Activated CD4-positive, alpha-beta memory T cell treated with anti-CD3 and anti-CD28 coated beads for 36 hours (primary cell): ENCODE measurements at regions not wholly inside any gene's neighbourhood (a gene's known extent, or its start where the extent isn't known, plus 50 kb on each side); places are given as distances from the start of the nearest gene placed in this dataset.

Experiments used
- CTCF ChIA-PET: fragments of 350-600 bp; sonication (Branson Sonifier 250); formaldehyde crosslinking; loops from one replicate; lab custom pipeline; 2021; ENCODE audit warnings: antibody characterized with exemption, inconsistent platforms; lab: Charles Lee
- POLR2A ChIA-PET: fragments of 350-600 bp; sonication (Branson Sonifier 250); formaldehyde crosslinking; loops from one replicate; lab custom pipeline; 2021; ENCODE audit warnings: antibody characterized with exemption; lab: Charles Lee
- DNase-seq: peaks from one replicate; pipeline ENCODE4 v3.0.0-alpha.2; 2020
- H3K27ac Mint-ChIP-seq: one replicate; pipeline ENCODE4 v1.8.0; 2021; ENCODE audit warnings: mixed read lengths
- H3K27me3 Mint-ChIP-seq: one replicate; pipeline ENCODE4 v1.8.0; 2021; ENCODE audit warnings: mixed read lengths
- H3K36me3 Mint-ChIP-seq: one replicate; pipeline ENCODE4 v1.8.0; 2021; ENCODE audit warnings: mixed read lengths
- H3K4me1 Mint-ChIP-seq: one replicate; pipeline ENCODE4 v1.8.0; 2021; ENCODE audit warnings: low read depth, mixed read lengths
- H3K4me3 Mint-ChIP-seq: one replicate; pipeline ENCODE4 v1.8.0; 2021; ENCODE audit warnings: mild to moderate bottlenecking, mixed read lengths
- H3K9me3 Mint-ChIP-seq: one replicate; pipeline ENCODE4 v1.8.0; 2021; ENCODE audit warnings: mixed read lengths
- intact Hi-C: fragments of 100-400 bp; cut with micrococcal nuclease; formaldehyde crosslinking; loops from one replicate; pipeline ENCODE4 v1.15.1; 2023

- intact Hi-C loops, result loop anchor here (2.0 kb wide), 1 partner anchor 58 kb away; no protein-coding TSS in a partner anchor
- peak overlapping the region; percentile 99 for H3K27ac Mint-ChIP-seq
- ChIA-PET CTCF (interaction anchor here (0.7 to 1.8 kb wide), 6 partner anchors 13 to 264 kb away, joined by 3 to 9 read pairs (median 4); no protein-coding TSS in a partner anchor), POLR2A (interaction anchor here (1.0 to 2.3 kb wide), 8 partner anchors 13 to 457 kb away, joined by 3 to 14 read pairs (median 5); no protein-coding TSS in a partner anchor)
- peak overlapping the region; percentile 60 for H3K4me3 Mint-ChIP-seq
- peaks cover 2% of the 10 kb centered on the region for H3K9me3 Mint-ChIP-seq
- DNase-seq, result peak; percentile 52
- no peaks in the 10 kb centered on the region for H3K27me3 Mint-ChIP-seq
- H3K36me3 Mint-ChIP-seq, result peaks cover 6% of the 10 kb centered on the region
- peaks cover 58% of the 10 kb centered on the region for H3K4me1 Mint-ChIP-seq
Measured at GRCh38 chr13:40207001-40207478, 459.4 kb downstream of the FOXO1 start.

GRCh38 chr13:40208517-40208916 lies 457.9 kb downstream of the FOXO1 start:
- Mint-ChIP-seq H3K36me3 (peaks cover 6% of the 10 kb centered on the region), H3K4me1 (peaks cover 60% of the 10 kb centered on the region), H3K9me3 (peaks cover 2% of the 10 kb centered on the region), H3K27me3 (no peaks in the 10 kb centered on the region), H3K4me3 (no peak overlapping the region), H3K27ac (no peak overlapping the region)
- ChIA-PET POLR2A (interaction anchor here (0.7 kb wide), 1 partner anchor 579 kb away, joined by 3 read pairs; no protein-coding TSS in a partner anchor), CTCF (no interaction called here)
- no peak for DNase-seq
- intact Hi-C loops, result no loop called here

- Mint-ChIP-seq H3K9me3 (no peaks in the 10 kb centered on the region), H3K4me1 (peaks cover 49% of the 10 kb centered on the region), H3K27me3 (no peaks in the 10 kb centered on the region), H3K4me3 (no peak overlapping the region), H3K27ac (no peak overlapping the region), H3K36me3 (no peaks in the 10 kb centered on the region)
- DNase-seq, result no peak
- ChIA-PET POLR2A (no interaction called here), CTCF (interaction anchor here (0.6 kb wide), 1 partner anchor 499 kb away, joined by 4 read pairs; no protein-coding TSS in a partner anchor)
- intact Hi-C loops, result no loop called here
Measured at GRCh38 chr13:40210865-40211585, 455.4 kb downstream of the FOXO1 start.

DNA sequence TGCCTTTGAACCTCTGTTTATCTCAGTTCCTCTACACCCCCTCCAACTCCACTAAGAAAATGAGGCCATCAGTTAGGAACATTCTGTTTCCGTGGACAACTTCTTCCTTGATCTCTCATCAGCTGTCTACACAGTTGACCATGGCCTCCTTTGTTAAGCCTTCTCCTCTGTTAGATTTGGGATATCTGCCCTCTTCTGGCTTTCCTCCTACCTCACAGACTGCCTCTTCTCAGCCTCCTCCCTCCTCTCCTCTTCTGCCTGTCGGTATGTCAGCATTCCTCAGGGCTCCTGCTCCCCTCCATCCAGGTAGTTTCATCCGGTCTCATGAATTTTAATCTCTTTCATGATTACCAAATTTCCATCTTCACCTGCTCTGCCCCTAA lies 454.9 kb downstream of the FOXO1 start:
- Mint-ChIP-seq H3K9me3 (no peaks in the 10 kb centered on the region), H3K36me3 (no peaks in the 10 kb centered on the region), H3K4me3 (no peak overlapping the region), H3K27me3 (no peaks in the 10 kb centered on the region), H3K4me1 (peaks cover 44% of the 10 kb centered on the region), H3K27ac (no peak overlapping the region)
- intact Hi-C loops, result no loop called here
- CTCF ChIA-PET, result interaction anchor here (0.7 to 1.0 kb wide), 2 partner anchors 269 to 526 kb away, joined by 3 read pairs; no protein-coding TSS in a partner anchor
- POLR2A ChIA-PET, result no interaction called here
- no peak for DNase-seq

- H3K4me1 Mint-ChIP-seq, result peaks cover 44% of the 10 kb centered on the region
- H3K9me3 Mint-ChIP-seq, result peaks cover 3% of the 10 kb centered on the region
- CTCF ChIA-PET, result no interaction called here
- no peak overlapping the region for H3K4me3 Mint-ChIP-seq
- no peak for DNase-seq
- H3K27me3 Mint-ChIP-seq, result no peaks in the 10 kb centered on the region
- H3K36me3 Mint-ChIP-seq, result no peaks in the 10 kb centered on the region
- POLR2A ChIA-PET, result no interaction called here
- intact Hi-C loops, result no loop called here
- no peak overlapping the region for H3K27ac Mint-ChIP-seq
Measured at GRCh38 chr13:40213779-40214178, 452.7 kb downstream of the FOXO1 start.

DNA sequence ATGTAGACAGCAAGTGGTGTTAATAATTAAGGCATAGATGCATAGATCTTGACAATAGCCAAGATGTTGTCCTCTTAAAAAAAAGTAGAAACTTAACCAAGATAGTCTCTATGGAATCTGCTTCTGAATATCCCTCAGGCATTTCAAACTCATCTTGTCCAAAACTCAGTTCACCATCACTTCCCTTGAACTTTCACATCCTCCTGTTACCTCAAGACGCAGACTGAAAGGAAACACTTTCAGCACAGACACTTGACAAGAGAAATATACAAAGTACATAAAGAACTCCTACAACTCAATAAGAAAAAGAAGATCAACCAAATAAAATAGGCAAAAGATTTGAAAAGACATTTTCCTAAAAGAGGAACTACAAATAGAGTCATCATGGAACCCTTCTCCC lies 451.1 kb downstream of the FOXO1 start:
- H3K36me3 Mint-ChIP-seq, result peaks cover 2% of the 10 kb centered on the region
- CTCF ChIA-PET, result no interaction called here
- peaks cover 52% of the 10 kb centered on the region for H3K4me1 Mint-ChIP-seq
- intact Hi-C loops, result no loop called here
- POLR2A ChIA-PET, result no interaction called here
- no peak for DNase-seq
- peaks cover 3% of the 10 kb centered on the region for H3K9me3 Mint-ChIP-seq
- H3K4me3 Mint-ChIP-seq, result no peak overlapping the region
- no peak overlapping the region for H3K27ac Mint-ChIP-seq
- H3K27me3 Mint-ChIP-seq, result no peaks in the 10 kb centered on the region

DNA sequence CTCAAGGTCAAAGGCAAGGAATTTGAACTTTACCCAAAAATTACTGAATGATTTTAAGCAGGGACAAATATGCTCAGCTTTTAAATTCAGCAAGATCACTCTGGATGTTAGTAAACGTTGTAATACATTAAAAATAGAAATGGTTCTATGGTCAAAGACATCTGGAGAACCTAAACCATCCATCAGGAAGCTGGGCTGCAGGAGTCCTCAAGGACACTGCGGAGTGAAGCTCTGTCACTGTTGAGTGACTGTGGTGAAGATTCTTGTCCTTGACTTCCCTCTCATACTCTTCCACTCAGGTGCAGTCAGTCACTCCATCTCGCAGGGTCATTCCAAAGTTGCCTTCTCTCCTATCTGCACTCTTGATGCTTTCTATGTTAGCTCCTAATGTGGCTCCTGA lies 450.7 kb downstream of the FOXO1 start:
- Mint-ChIP-seq H3K4me3 (no peak overlapping the region), H3K4me1 (peaks cover 57% of the 10 kb centered on the region), H3K36me3 (peaks cover 2% of the 10 kb centered on the region), H3K9me3 (peaks cover 3% of the 10 kb centered on the region), H3K27me3 (no peaks in the 10 kb centered on the region), H3K27ac (no peak overlapping the region)
- POLR2A ChIA-PET, result no interaction called here
- no peak for DNase-seq
- CTCF ChIA-PET, result no interaction called here
- intact Hi-C loops, result no loop called here

GRCh38 chr13:40217675-40218074 lies 448.8 kb downstream of the FOXO1 start:
- Mint-ChIP-seq H3K4me1 (peaks cover 62% of the 10 kb centered on the region), H3K4me3 (no peak overlapping the region), H3K27ac (no peak overlapping the region), H3K36me3 (peaks cover 2% of the 10 kb centered on the region), H3K27me3 (no peaks in the 10 kb centered on the region), H3K9me3 (peaks cover 3% of the 10 kb centered on the region)
- POLR2A ChIA-PET, result no interaction called here
- intact Hi-C loops, result loop anchor here (1.0 kb wide), 1 partner anchor 11 kb away; no protein-coding TSS in a partner anchor
- CTCF ChIA-PET, result no interaction called here
- DNase-seq, result no peak

DNA sequence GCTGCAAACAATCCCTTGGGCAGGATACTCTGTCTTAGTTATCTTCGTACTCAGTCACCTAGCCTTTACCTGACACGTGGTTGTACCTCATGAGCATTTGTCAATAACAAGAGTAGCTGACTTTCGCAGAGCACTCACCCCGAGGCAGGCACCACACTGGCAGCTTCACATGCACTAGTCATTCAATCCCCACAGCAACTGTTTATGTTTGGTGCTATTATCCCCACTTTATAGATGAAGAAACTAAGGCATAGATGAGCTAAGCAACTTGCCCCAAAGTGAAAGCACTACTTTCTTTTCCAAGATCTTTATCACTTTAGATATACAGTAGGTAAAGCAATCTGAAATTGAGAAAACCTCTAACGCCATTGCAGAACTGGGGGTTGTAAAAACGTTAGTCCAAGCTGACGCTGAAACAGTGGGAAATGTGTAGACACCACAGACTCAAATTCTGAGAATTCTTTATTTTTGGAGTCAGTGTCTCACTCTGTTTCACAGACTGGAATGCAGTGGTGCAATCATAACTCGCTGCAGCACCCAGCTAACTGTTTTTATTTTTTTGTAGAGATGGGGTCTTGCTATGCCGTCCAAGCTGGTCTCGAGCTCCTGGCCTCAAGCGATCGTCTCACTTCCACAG lies 446.0 kb downstream of the FOXO1 start:
- intact Hi-C loops, result loop anchor here (1.0 to 10.0 kb wide), 11 partner anchors 76 to 444 kb away; no protein-coding TSS in a partner anchor
- peaks cover 65% of the 10 kb centered on the region for H3K4me1 Mint-ChIP-seq
- H3K4me3 Mint-ChIP-seq, result peak overlapping the region; percentile 4

GRCh38 chr13:40221131-40221459 lies 445.3 kb downstream of the FOXO1 start:
- Mint-ChIP-seq H3K9me3 (peaks cover 3% of the 10 kb centered on the region), H3K27ac (peak overlapping the region; percentile 74), H3K4me1 (peaks cover 64% of the 10 kb centered on the region), H3K36me3 (peaks cover 2% of the 10 kb centered on the region), H3K27me3 (no peaks in the 10 kb centered on the region), H3K4me3 (peak overlapping the region; percentile 30)
- CTCF ChIA-PET, result interaction anchor here (1.5 to 1.6 kb wide), 3 partner anchors 14 to 463 kb away, joined by 4 to 8 read pairs (median 7); no protein-coding TSS in a partner anchor
- no peak for DNase-seq
- POLR2A ChIA-PET, result interaction anchor here (0.6 to 3.1 kb wide), 9 partner anchors 14 to 443 kb away, joined by 3 to 20 read pairs (median 5); no protein-coding TSS in a partner anchor
- intact Hi-C loops, result loop anchor here (1.0 to 10.0 kb wide), 14 partner anchors 30 to 444 kb away; no protein-coding TSS in a partner anchor

More for the DNA sequence above, 446.0 kb downstream of the FOXO1 start:
- Mint-ChIP-seq H3K36me3 (peaks cover 2% of the 10 kb centered on the region), H3K27ac (peak overlapping the region; percentile 74), H3K27me3 (no peaks in the 10 kb centered on the region), H3K9me3 (peaks cover 3% of the 10 kb centered on the region)
- POLR2A ChIA-PET, result interaction anchor here (0.6 to 3.1 kb wide), 13 partner anchors 13 to 444 kb away, joined by 3 to 20 read pairs (median 5); no protein-coding TSS in a partner anchor
- CTCF ChIA-PET, result interaction anchor here (0.7 to 1.6 kb wide), 8 partner anchors 13 to 464 kb away, joined by 3 to 8 read pairs (median 4); no protein-coding TSS in a partner anchor
- peak; percentile 82 for DNase-seq

- ChIA-PET CTCF (interaction anchor here (1.5 kb wide), 1 partner anchor 463 kb away, joined by 4 read pairs; no protein-coding TSS in a partner anchor), POLR2A (interaction anchor here (0.6 to 3.1 kb wide), 6 partner anchors 15 to 443 kb away, joined by 3 to 20 read pairs (median 10); no protein-coding TSS in a partner anchor)
- peak overlapping the region; percentile 30 for H3K4me3 Mint-ChIP-seq
- H3K9me3 Mint-ChIP-seq, result peaks cover 3% of the 10 kb centered on the region
- H3K4me1 Mint-ChIP-seq, result peaks cover 63% of the 10 kb centered on the region
- peak; percentile 54 for DNase-seq
- H3K27me3 Mint-ChIP-seq, result no peaks in the 10 kb centered on the region
- peaks cover 2% of the 10 kb centered on the region for H3K36me3 Mint-ChIP-seq
- H3K27ac Mint-ChIP-seq, result peak overlapping the region; percentile 74
- intact Hi-C loops, result loop anchor here (1.0 to 10.0 kb wide), 14 partner anchors 30 to 445 kb away; no protein-coding TSS in a partner anchor
Measured at GRCh38 chr13:40221460-40222201, 444.8 kb downstream of the FOXO1 start.
